ENCODE measurements at regions not wholly inside any gene's neighbourhood (a gene's known extent, or its start where the extent isn't known, plus 50 kb on each side); places are given as distances from the start of the nearest gene placed in this dataset.

DNA sequence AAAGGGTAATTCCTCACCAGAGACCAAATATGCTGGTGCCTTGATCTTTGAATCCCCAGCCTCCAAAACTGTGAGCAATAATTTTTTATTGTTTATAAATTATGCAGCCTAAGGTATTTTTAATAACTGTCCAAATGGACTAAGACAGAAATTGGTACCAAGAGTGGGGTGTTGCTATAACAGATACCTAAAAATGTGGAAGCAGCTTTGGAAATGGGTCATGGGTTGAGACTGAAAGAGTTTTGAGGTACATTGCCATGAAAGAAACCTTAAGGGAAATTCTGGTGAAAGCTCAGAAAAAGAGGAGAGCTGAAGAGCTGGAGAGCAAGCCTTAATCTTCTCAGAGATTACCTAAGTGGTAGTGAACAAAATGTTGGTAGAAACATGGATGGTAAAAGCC, 378.2 kb downstream of the NXPE2 start:
- TF ChIP-seq POLR2AphosphoS5 (IDR thresholded peaks at IDR 0.05; ENCODE audit: insufficient read depth in 1 of 2, low read depth in 1 of 2) (no peak), POLR2A (IDR thresholded peaks at IDR 0.05) (no peak)
- TF ChIP-seq, protein P1, sequence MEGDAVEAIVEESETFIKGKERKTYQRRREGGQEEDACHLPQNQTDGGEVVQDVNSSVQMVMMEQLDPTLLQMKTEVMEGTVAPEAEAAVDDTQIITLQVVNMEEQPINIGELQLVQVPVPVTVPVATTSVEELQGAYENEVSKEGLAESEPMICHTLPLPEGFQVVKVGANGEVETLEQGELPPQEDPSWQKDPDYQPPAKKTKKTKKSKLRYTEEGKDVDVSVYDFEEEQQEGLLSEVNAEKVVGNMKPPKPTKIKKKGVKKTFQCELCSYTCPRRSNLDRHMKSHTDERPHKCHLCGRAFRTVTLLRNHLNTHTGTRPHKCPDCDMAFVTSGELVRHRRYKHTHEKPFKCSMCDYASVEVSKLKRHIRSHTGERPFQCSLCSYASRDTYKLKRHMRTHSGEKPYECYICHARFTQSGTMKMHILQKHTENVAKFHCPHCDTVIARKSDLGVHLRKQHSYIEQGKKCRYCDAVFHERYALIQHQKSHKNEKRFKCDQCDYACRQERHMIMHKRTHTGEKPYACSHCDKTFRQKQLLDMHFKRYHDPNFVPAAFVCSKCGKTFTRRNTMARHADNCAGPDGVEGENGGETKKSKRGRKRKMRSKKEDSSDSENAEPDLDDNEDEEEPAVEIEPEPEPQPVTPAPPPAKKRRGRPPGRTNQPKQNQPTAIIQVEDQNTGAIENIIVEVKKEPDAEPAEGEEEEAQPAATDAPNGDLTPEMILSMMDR (IDR thresholded peaks at IDR 0.05), result no peak
- Histone ChIP-seq H3K4me1 (no peaks in the 10 kb centered on the region), H3K36me3 (no peaks in the 10 kb centered on the region), H3K4me3 (no peak overlapping the region), H3K27ac (no peak overlapping the region), H3K9me3 (no peaks in the 10 kb centered on the region), H3K27me3 (no peaks in the 10 kb centered on the region)
- intact Hi-C loops (cut with DNase I), result no loop called here
- DNase-seq (ENCODE audit: extremely low spot score in 2 of 2), result no peak

GRCh38 chr11:115060840-115061239, 382.5 kb downstream of the NXPE2 start:
- Histone ChIP-seq H3K36me3 (no peaks in the 10 kb centered on the region), H3K9me3 (no peaks in the 10 kb centered on the region), H3K27ac (no peak overlapping the region), H3K4me1 (no peaks in the 10 kb centered on the region), H3K4me3 (no peak overlapping the region), H3K27me3 (no peaks in the 10 kb centered on the region)
- DNase-seq (ENCODE audit: extremely low spot score in 2 of 2), result no peak
- intact Hi-C loops (cut with DNase I), result no loop called here
- TF ChIP-seq POLR2AphosphoS5 (IDR thresholded peaks at IDR 0.05; ENCODE audit: insufficient read depth in 1 of 2, low read depth in 1 of 2) (no peak), POLR2A (IDR thresholded peaks at IDR 0.05) (no peak)
- TF ChIP-seq, protein P1 (IDR thresholded peaks at IDR 0.05), result no peak

DNA sequence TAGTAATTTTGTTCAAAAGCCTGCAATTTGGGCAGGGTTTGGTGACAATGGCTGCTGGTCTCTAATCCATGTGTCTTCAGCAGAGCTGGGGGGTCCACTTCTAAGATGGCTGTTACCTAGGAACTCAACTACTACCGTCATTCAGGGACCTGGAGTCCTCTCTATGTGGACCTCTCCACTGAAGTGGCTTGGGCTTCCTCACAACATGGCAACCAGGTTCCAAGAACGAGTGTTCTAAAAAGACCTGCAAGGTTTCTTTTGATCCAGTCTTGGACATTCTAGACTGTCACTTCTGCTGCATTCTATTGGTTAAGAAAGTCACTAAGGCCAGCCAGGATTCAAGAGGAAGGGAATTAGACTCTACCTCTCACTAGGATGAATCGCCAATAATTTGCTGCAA, 387.0 kb downstream of the NXPE2 start:
- intact Hi-C loops (cut with DNase I), result no loop called here
- no peaks in the 10 kb centered on the region for H3K9me3 ChIP-seq
- TF ChIP-seq POLR2A (IDR thresholded peaks at IDR 0.05) (no peak), POLR2AphosphoS5 (IDR thresholded peaks at IDR 0.05; ENCODE audit: insufficient read depth in 1 of 2, low read depth in 1 of 2) (no peak)
- TF ChIP-seq, protein P1 (IDR thresholded peaks at IDR 0.05), result no peak
- no peak overlapping the region for H3K4me3 ChIP-seq
- no peaks in the 10 kb centered on the region for H3K36me3 ChIP-seq
- no peak for DNase-seq (ENCODE audit: extremely low spot score in 2 of 2)
- H3K27me3 ChIP-seq, result no peaks in the 10 kb centered on the region
- no peak overlapping the region for H3K27ac ChIP-seq
- H3K4me1 ChIP-seq, result no peaks in the 10 kb centered on the region

DNA sequence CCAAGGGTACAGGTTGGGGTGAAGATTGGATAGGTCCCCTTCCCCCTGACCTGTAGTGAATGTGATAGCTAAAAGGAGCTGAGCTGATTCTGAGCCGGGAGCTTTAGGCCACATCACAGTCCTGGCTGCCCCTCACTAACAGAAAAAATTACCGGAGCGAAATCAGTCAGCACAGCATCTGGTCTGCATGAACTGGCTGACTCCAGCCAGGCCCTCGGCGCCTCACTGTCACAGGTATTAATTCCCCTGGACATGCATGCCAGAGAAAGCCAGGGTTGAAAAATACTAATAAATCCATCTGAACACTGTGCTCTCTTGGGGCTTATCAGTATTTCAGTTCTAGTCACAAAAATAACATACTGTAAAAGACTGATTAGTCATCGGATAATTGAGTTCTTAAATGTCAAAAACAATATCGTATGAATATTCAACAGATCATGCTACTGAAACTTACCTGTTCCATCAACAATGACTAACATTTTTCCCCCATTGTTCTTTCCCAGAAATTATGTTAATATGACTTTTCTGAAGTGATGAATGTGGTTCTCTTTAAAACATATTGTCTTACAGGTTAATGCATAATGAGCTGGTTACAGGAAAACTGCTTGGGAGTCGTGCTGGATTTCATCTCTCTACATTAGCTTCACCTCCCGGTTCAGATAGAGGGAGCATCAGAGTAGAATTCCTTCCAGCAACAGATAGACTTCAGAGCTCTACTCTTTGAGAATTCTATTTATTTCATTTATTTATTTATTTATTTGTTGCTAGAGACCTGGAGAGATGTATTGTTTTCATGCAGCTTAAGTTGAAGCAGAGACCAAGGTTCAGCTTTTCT, 387.7 kb downstream of the NXPE2 start:
- no peak for DNase-seq (ENCODE audit: extremely low spot score in 2 of 2)
- TF ChIP-seq POLR2A (IDR thresholded peaks at IDR 0.05), result no peak
- TF ChIP-seq, protein P1 (IDR thresholded peaks at IDR 0.05), result no peak
- TF ChIP-seq POLR2AphosphoS5 (IDR thresholded peaks at IDR 0.05; ENCODE audit: insufficient read depth in 1 of 2, low read depth in 1 of 2), result no peak

DNA sequence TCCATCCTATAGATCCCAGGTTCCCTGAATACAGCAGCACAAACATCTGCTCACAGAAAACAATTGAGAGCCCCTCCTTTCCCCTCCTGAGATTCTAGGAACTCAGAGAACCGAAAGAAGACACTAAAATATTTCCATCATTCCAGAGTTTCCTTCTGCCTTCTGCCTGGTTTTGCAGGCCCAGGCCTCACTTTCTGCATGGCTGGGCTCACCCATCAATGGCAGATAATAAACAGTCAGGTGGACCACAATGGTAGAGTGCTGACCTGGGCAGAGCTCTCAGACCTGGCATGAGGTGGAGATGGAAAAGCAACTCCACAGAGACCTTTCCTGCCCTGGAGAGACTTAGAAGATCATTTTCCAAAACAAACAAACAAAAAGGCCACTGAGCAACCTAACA, 389.1 kb downstream of the NXPE2 start:
- Histone ChIP-seq H3K9me3 (no peaks in the 10 kb centered on the region), H3K4me1 (no peaks in the 10 kb centered on the region), H3K36me3 (no peaks in the 10 kb centered on the region), H3K4me3 (no peak overlapping the region), H3K27ac (no peak overlapping the region), H3K27me3 (no peaks in the 10 kb centered on the region)
- no peak for TF ChIP-seq POLR2A (IDR thresholded peaks at IDR 0.05)
- no peak for TF ChIP-seq POLR2AphosphoS5 (IDR thresholded peaks at IDR 0.05; ENCODE audit: insufficient read depth in 1 of 2, low read depth in 1 of 2)
- TF ChIP-seq, protein P1 (IDR thresholded peaks at IDR 0.05), result no peak
- intact Hi-C loops (cut with DNase I), result no loop called here
- no peak for DNase-seq (ENCODE audit: extremely low spot score in 2 of 2)

More for the DNA sequence above, 387.7 kb downstream of the NXPE2 start:
- no peak overlapping the region for H3K27ac ChIP-seq
- H3K4me1 ChIP-seq, result no peaks in the 10 kb centered on the region
- H3K4me3 ChIP-seq, result no peak overlapping the region
- no peaks in the 10 kb centered on the region for H3K36me3 ChIP-seq
- no peaks in the 10 kb centered on the region for H3K9me3 ChIP-seq
- intact Hi-C loops (cut with DNase I), result no loop called here
- no peaks in the 10 kb centered on the region for H3K27me3 ChIP-seq
